Breast epithelium (tissue), 3 donors: ENCODE measurements at regions not wholly inside any gene's neighbourhood (a gene's known extent, or its start where the extent isn't known, plus 50 kb on each side); places are given as distances from the start of the nearest gene placed in this dataset.

ENCODE experiments used
- CTCF ChIP-seq, 3 donors: fragments of 450-650 bp; IDR thresholded peaks; one replicate each; pipeline ENCODE4 v1.5.1; 2016 to 2017; ENCODE audit warnings: antibody characterized with exemption in 3 of 3, mild to moderate bottlenecking in 3 of 3, moderate library complexity in 3 of 3
- POLR2A ChIP-seq: fragments of 450-650 bp; IDR thresholded peaks from one replicate; pipeline ENCODE4 v1.6.1; 2016; ENCODE audit warnings: antibody characterized with exemption, mild to moderate bottlenecking, moderate library complexity

- TF ChIP-seq CTCF (IDR thresholded peaks at IDR 0.05) (no peak), POLR2A (no peak)
Measured at GRCh38 chr20:46837083-46837482, 57.6 kb upstream of the EYA2 start.
